BE2C (cell line): ENCODE measurements at regions not wholly inside any gene's neighbourhood (a gene's known extent, or its start where the extent isn't known, plus 50 kb on each side); places are given as distances from the start of the nearest gene placed in this dataset.

ENCODE experiments used
- DNase-seq: peaks from one replicate; pipeline ENCODE4 v3.0.0-alpha.2; 2020
- H3K27me3 ChIP-seq: fragments of 250-450 bp; sonication (Bioruptor Pico); 2 replicates; pipeline ENCODE4 v1.5.1; 2020; ENCODE audit warnings: mild to moderate bottlenecking
- H3K36me3 ChIP-seq: fragments of 250-450 bp; sonication (Bioruptor Pico); 2 replicates; pipeline ENCODE4 v1.5.1; 2020; ENCODE audit warnings: mild to moderate bottlenecking
- H3K4me1 ChIP-seq: fragments of 250-450 bp; sonication (Bioruptor Pico); 2 replicates; pipeline ENCODE4 v1.5.1; 2020
- H3K4me3 ChIP-seq: 2 replicates; pipeline ENCODE4 v1.5.1; 2011; ENCODE audit warnings: low read depth, low read length
- H3K9me3 ChIP-seq: fragments of 250-450 bp; sonication (Bioruptor Pico); 2 replicates; pipeline ENCODE4 v1.5.1; 2020
- CTCF ChIP-seq: IDR thresholded peaks from 2 replicates; pipeline ENCODE4 v1.5.1; 2012; ENCODE audit warnings: mild to moderate bottlenecking, low read depth, low read length

DNA sequence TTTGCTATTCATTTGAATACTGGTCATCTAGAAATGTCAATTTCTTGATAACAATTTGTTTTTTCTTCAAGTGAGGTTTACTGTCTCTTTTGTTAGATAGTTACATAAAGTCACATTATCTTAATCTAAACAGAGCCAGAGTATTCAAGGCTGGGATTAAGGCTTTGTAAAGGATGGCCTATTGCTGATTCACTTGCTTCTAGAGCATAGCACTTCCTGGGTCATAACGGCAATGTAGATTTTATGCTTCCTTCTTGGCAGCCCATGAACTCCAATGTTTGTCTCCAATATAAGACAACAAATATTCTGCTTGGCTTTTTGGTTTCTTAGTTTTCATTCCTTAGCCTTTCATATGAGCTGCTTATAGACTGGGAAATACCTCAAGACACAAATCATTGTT lies 2007.9 kb upstream of the CDH6 start:
- no peak for TF ChIP-seq CTCF
- Histone ChIP-seq H3K4me3 (no peak overlapping the region), H3K27me3 (no peaks in the 10 kb centered on the region), H3K36me3 (no peaks in the 10 kb centered on the region), H3K4me1 (no peaks in the 10 kb centered on the region), H3K9me3 (no peaks in the 10 kb centered on the region)
- no peak for DNase-seq

- no peaks in the 10 kb centered on the region for H3K36me3 ChIP-seq
- no peaks in the 10 kb centered on the region; the same call in 1 of the 2 replicates for H3K9me3 ChIP-seq
- no peak for DNase-seq
- no peaks in the 10 kb centered on the region for H3K27me3 ChIP-seq
- no peak for TF ChIP-seq CTCF
- no peaks in the 10 kb centered on the region for H3K4me1 ChIP-seq
- no peak overlapping the region for H3K4me3 ChIP-seq
Observed at GRCh38 chr5:29175774-29176173, 2017.7 kb upstream of the CDH6 start.

DNA sequence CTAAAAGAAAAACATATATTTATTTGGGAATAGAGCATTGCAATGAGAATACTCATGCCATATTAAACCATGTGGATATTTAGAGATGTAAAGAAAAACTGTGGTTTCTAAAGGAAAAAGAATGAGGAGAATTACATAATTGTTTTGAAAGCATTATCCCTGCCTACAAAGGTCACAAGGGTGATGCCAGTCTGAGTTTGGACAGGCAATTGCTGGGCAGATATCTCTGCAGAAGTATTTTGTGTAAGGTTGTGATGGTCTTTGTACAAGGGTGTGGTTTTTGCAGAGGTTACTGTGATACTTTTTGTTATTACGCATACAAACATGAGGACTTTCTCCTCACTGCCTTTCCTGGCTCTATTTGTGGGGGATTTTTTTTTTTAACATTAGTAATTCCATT lies 2022.9 kb upstream of the CDH6 start:
- Histone ChIP-seq H3K9me3 (no peaks in the 10 kb centered on the region; the same call in 1 of the 2 replicates), H3K27me3 (no peaks in the 10 kb centered on the region), H3K4me3 (no peak overlapping the region), H3K4me1 (0 out of 2 replicates have a peak, but pooled peaks cover 2% of the 10 kb centered on the region), H3K36me3 (no peaks in the 10 kb centered on the region)
- TF ChIP-seq CTCF = no peak
- no peak for DNase-seq

- 0 out of 2 replicates have a peak, but pooled peaks cover 2% of the 10 kb centered on the region for H3K4me1 ChIP-seq
- DNase-seq = no peak
- no peaks in the 10 kb centered on the region for H3K27me3 ChIP-seq
- H3K4me3 ChIP-seq = no peak overlapping the region
- TF ChIP-seq CTCF = no peak
- H3K9me3 ChIP-seq = no peaks in the 10 kb centered on the region; the same call in 1 of the 2 replicates
- H3K36me3 ChIP-seq = no peaks in the 10 kb centered on the region
Observed at GRCh38 chr5:29169886-29170285, 2023.6 kb upstream of the CDH6 start.

- DNase-seq = no peak
- Histone ChIP-seq H3K27me3 (no peaks in the 10 kb centered on the region), H3K4me1 (0 out of 2 replicates have a peak, but pooled peaks cover 2% of the 10 kb centered on the region), H3K4me3 (no peak overlapping the region), H3K9me3 (no peaks in the 10 kb centered on the region), H3K36me3 (no peaks in the 10 kb centered on the region)
- TF ChIP-seq CTCF = no peak
Observed at GRCh38 chr5:29162297-29162696, 2031.2 kb upstream of the CDH6 start.

DNA sequence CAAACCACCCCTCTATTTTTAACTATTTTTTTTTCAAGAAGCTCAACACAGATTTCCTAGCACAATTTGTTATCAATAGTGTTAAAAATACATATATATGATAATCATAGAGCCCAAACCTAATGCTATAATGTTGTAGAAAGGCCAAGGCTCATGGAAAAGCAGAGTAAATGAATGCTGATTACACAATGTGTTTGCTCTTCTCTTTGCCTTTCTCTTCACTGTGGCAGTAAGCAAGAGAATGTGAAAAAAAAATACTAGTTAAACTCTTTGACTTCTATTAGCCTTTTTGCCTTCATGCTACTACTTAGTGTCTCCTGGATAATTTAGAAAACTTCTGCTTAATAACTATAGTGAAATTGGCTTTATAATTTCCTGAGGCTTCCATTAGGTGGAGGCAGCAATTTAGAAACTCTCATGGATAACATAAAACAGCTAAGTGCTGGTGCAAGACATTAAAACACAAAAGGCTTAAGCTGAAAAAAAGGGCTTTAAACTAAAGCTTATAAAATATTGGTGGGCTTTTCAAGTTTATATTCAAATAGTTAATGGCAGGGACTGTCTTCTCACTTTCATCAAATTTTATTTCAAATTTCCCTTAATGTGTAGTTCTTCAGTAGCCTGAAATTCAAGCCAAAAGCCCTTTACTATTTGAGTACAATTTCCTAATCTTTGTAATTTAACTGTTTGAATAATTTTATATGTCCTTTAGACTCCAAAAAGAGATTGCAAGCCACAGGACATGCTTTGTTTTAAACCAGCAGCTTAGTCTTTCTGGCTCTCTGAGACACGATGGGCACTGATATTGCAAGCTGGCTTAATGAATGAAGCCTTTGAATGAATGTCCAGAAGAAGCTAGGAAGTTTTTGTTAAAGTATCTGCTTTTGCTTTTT lies 2031.8 kb upstream of the CDH6 start:
- Histone ChIP-seq H3K27me3 (no peaks in the 10 kb centered on the region), H3K4me3 (no peak overlapping the region), H3K36me3 (no peaks in the 10 kb centered on the region), H3K4me1 (0 out of 2 replicates have a peak, but pooled peaks cover 4% of the 10 kb centered on the region), H3K9me3 (no peaks in the 10 kb centered on the region)
- TF ChIP-seq CTCF = no peak
- no peak for DNase-seq
